ENCODE measurements at regions not wholly inside any gene's neighbourhood (a gene's known extent, or its start where the extent isn't known, plus 50 kb on each side); places are given as distances from the start of the nearest gene placed in this dataset.
"Not testable (repeated sequence)": the region's sequence is repeated elsewhere in the genome, so short reads cannot be mapped to it uniquely, and the experiment has no call there.

DNA sequence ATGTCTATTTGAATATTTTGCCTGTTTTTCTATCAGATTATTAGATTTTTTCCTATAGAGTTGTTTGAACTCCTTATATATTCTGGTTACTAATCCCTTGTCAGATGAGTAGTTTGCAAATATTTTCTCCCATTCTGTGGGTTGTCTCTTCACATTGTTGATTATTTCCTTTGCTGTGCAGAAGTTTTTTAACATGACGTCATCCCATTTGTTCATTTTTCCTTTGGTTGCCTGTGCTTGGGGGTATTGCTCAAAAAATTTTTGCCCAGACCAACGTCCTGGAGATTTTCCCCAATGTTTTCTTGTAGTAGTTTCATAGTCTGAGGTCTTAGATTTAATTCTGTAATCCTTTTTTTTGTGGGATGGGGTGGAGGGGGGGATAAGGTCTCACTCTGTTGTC is 168.7 kb upstream of the NFIA start:
- DNase-seq: not testable (repeated sequence)

DNA sequence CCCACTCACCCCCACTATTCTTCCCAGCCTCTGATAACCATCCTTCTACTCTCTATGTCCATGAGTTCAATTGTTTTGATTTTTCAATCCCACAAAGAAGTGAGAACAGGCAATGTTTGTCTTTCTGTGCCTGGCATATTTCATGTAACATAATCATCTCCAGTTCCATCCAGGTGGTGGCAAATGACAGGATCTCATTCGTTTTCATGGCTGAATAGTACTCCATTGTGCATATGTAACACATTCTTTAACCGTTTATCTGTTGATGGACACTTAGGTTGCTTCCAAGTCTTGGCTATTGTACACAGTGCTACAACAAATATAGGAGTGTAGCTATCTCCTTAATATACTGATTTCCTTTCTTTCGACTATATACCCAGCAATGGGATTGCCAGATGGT is 169.3 kb upstream of the NFIA start:
- DNase-seq: no peak

DNA sequence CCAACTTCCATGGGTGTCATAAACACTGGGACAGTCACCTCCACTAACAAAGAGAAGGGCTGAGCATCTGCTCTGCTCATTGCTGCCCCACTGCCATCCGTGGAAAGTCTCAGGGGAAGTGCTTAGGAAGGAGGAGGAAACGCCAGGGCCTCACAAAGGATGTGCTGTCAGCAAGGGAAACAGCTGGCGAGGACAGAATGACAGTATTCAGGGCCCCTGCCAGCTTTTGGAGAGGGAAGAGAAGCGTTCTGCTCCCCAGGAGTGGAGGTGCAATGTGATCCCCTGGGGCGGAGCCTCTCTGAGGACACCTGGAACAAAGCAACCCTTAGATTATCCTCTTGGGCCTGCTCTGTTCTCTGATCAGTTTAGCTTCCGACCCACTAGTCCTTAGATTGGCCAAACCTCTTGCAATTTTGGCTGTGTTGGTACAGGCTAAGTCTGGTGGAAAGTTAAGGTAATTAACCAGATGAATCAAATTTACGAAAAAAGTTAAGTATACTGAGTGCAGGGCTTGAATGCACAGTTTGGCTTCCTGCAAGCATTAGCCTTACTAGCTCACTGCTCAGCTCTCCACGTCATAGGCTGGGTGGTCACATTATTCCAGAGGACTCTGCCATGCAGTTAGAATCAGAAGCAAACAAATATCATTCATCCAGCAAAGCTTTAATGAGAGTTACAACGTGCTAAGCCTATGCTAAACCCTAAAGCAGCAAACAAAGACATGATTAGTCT is 170.2 kb upstream of the NFIA start:
- peak; percentile 74 for DNase-seq

DNA sequence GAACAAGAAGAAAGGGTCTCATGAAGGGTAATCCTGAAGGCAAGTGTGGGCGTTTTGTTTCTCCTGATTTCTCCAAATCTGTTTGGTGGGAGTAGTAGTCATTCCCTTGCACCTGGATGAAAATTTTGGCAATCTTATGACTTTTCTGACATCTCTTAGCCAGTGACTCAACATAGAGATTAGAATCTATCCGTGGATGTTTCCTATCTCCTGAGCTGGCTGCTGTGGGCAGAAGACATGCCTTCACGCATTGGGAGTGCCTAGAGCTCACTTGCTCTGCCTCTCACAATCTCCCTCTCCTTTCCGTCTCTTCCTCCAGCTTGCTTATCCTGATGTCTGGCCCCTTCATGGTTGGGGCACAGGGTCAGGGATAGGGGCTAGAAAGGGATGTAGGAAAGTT is 174.2 kb upstream of the NFIA start:
- DNase-seq: no peak

DNA sequence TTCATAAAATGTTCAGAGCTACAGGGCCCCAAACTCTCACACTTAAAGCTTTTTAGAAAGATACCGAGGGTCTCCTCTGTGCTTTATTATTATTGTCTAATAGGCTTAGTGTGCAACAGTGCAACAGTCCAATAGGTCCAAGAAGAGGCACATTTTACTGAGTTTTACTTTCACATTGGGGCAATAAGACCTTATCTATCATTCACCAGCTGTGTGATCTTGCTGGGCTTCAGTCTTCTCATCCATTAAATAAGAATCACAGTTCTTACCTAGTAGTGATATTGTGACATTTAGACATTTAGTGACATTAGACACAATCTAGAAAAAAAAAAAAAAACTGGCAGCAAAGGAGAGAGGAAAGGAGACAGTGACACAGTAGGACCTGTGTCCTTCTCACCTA is 175.8 kb upstream of the NFIA start:
- no peak for DNase-seq

DNA sequence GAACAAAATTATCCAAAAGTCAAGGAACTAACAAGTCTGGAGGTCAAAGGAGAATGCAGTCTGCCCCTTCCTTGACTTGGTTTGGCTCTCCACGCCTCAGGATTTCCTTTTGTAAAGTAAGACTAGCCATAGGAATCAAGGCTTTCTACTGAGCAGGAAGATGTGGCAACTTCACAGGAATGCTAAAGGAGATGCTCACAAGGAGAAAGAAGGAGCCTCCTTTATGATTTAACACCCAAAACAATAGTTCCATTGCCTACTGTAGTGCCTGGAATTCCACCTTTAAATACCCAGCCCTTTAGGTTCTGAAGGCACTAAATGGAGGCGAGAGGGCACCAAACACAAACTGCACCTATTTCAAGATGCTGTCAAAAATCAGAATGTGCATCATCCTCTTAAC is 176.3 kb upstream of the NFIA start:
- DNase-seq: no peak

DNA sequence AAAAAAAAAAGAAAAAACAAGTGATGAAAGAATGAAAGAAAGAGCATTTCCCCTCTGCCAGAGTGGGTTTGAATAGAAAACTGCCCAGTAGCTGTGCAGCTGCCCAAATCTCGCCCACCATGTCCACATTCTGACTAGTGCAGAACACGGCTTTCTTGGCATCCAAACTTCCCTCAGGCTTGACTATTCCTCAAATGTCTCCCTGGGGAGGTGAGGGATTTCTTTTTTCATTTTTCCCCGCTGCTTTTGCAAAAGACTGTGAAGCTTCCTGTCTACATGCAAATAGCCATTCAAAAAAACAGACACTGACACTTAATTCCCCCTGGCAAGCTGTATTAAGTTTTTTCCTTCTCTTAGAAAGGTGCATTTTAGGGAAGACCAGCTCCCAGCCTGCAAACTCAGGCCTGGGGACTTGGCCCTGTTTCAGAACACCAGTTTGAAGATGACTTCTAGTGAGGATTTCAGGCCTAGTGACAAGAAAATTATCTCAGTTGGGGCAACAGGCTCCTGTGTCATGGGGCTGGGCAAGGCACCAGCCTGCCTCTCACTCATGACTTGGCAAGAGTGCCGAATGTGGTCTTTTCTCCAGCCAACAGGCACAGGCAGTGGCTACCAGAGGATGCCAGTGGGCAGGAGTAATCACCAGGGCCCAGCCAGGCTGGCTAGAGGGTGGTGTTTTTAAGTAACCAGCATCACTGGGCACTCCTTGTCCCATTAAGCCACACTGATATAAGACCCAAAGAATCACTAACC is 178.1 kb upstream of the NFIA start:
- peak; percentile 99 for DNase-seq

DNA sequence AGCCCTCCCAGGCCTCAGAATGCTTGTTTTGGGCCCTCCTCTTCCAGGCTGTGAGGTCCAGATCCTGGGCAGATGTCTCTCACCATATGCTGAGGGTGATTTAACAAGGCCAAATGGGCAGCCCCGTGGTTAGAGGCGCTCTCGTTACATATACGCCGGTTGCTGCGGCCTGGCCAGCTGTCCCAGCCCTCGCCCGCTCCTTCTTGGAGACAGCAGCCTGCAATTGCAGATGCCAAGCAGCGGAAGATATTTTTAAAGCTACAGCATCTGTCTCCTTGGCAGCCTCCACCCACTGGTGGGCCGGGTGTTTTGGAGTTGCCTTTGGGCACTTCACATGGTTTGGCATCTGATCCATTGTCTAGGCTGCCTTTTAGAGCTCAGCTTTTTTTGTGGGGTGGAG is 178.8 kb upstream of the NFIA start:
- peak; percentile 100 for DNase-seq

DNA sequence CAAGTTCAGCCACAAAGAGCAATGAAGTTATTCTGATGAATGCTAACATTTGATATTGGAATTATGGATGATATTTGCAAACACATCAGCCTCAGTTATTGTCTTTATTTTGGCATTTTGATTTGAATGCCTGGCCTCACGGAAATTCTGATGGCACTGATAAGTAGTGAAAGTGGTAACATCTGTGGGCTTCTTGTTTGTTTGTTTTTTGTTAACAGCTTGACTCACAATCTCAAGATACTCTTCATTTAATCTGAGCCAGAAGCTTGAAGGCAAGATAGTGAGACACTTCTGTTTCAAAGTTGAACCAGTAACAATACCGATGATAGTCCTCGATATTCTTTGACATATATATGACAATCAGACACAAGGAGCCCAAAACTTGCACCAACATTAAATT is 182.9 kb upstream of the NFIA start:
- DNase-seq: no peak

DNA sequence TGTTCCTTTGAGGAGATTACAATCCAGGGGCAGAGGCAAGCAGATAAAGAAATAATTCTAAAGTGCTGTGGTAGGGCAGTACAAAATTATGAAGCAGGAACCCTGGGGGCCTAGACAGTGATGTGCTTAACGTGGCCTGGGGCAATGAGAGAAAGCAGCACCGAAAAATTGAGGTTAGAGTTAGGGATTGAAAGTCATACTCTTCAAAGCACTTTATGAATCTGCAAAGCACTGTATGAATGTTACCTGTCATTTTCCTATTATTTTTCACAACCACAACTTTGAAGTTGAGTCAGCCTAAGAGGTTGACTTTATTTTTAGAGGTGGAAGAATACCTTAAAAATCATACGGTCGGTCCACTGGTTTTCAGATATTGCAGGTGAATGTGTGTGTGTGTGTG is 183.4 kb upstream of the NFIA start:
- DNase-seq: no peak

DNA sequence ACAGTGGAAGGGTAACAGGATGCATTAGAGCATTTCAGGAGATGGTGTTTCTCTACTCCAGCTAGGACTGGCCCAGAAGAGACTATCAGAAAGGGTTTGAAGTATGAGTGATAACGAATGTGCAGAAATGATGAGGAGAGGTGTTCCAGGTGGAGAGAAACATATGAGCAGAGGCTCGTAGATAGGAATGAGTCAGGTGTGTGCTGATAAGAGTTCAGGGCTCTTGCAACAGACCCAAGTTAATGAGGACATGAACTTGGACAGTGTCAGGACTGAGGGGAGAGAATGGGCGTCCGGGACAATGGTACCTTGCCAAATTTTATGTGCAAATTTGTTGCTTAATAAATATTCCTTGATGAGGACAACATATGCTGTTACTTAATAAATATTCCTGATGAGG is 183.9 kb upstream of the NFIA start:
- no peak for DNase-seq

DNA sequence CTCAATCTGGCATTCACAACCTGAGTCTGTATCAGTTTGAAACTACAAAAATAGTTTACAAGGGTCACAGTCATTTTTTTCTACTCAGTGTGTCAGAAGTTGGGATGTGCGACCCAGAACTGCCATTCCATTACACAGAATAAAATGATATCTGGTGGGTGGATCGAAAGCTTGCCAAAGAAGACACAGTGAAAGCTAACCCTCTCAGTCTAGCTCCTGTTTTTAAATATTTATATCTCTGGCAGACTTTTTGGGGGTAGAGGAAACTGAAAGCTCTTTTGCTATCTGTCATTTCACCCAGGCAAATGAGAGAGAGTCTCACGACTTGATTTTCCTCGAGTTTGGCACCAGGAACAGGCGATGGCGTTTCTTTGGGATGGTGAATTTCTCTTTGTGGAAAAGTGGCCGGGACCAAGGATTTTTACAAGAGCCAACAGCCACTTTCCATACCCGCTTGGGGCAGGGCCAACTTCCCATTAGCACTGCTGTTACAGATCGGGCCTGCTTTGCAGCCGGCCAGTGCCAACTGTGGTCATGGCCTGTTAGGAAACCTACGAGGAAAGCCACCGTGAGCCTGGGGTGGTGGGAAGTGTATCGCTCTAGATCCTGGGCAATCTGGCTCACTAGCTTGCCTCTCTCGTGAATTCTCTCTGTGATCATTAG is 185.5 kb upstream of the NFIA start:
- peak; percentile 81 for DNase-seq

DNA sequence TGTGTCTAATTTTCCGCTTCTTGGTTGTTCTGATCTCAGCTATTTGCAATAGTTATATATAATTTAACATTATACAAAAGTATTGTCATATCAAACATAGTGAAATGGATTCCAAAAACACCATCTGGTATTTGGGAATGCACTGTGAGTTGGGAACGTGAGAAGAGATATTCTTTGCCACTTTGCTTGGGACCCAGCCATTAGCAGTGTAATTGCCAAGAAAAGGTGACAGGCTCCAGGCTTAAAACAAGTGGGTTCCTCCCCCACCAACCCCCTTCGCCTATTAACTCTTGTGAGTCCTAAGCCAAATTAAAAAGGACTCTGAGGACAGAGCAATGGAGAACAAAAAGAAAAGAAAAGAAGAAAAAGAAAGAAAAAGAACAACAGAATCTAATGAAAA is 186.7 kb upstream of the NFIA start:
- peak; percentile 79 for DNase-seq

DNA sequence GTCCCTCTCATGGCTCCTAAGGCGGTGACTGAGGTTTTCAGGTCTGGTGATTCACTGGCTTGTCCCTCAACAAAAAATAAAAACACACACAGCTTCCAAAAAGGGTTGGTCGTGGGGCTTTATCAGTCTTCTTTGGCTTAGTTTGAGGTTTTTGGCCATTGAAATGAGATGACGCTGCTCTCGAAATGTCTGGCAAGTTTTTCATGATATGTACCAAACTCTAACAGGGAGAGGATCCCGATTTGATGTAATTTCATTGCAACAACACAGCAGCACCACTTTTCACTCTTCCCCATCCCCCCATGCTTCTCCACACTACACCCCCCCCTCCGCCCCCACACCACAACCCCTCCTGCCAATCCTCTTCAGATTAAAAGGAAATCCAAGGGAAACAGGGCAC is 187.1 kb upstream of the NFIA start:
- peak; percentile 75 for DNase-seq

DNA sequence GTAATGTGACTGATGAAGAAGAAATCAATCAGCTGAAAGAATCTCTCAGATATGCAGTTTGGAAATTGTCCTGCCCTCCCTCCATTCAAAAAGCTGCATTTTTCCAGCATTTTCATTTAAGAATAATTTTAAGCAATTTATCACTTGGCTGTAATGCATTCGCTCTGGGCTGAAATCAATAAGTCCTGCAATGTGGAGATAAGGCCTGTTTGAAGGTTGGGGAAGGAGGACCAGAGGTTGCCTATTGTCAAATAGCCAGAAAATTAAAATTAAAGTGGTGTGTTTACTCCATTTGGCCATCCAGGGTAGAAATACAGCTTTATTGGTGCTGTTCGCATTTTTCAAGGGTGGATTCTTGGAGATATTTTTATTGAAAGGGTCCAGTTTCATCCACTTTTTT is 187.6 kb upstream of the NFIA start:
- DNase-seq: no peak

DNA sequence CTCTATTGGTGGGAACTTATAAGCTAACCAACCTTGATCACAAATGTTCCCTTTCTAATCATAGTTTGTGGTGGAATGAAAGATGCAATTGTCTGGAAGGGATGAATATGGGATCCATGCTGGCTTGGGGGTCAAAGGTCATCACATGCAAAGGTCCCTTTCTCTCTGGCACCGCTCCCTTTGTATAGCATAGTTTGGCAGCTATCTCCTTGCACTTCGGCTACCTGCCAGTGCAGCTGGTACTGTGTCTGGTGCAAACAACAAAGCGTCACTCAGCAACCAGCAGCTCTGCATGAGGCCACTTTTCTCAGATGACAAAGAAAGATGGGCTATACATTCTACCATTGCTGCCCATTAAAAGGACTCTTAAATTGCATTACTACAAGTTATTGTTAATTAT is 188.2 kb upstream of the NFIA start:
- peak; percentile 69 for DNase-seq

DNA sequence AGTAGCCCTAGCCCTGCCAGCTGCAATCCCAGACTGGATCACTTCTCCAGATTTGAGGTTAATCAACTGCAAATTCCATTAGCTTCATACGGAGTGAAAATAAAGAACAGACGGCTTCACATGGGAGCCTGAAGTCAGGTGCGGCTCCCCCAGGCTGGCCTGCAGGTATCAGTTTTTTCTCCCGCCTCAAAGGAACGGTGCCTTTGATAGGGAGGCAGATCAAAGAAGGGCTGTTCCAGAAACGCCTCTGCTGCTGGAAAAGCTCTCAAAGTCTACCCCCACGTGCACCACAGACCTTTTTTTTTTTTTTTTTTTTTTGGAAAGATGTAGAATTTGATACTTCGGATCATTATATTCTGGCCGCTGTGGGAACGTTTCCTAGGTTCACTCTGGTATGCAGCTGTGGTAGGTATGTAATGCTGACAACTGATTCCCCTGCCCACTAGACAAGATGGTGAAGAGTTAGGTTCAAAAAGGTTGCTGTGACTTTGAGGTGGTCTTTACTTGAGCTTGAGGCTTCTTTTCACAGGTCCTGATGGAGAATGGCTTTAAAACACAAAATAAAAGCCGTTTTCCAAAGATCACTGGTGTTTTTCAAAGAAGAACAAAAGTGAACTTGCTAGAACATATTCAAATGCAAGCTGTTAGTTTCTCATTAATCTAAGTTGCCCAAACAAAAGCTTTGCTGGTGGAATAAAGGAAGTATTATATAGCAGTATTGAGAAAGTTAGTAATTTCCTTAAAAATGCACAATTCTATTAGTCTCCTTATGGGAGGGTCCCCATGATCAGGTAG is 189.0 kb upstream of the NFIA start:
- no peak for DNase-seq

DNA sequence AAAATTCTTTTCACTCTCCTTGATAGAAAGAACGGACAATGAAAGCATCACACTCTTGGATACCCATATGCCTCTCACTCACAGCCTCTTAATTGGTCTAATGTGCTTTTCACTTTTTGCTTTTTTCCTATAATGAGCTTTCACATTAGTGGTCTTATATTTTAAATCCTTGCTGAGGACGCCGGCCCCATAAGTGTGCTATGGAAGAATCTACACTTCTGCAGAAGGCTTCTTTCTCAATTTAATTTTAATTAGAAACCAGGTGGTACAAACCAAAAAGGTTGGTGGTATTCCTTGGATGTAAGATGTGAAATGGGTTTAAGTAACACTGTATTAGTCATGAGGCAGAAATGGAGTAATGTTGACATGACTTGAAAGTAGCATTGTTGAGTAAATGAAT is 190.6 kb upstream of the NFIA start:
- no peak for DNase-seq

DNA sequence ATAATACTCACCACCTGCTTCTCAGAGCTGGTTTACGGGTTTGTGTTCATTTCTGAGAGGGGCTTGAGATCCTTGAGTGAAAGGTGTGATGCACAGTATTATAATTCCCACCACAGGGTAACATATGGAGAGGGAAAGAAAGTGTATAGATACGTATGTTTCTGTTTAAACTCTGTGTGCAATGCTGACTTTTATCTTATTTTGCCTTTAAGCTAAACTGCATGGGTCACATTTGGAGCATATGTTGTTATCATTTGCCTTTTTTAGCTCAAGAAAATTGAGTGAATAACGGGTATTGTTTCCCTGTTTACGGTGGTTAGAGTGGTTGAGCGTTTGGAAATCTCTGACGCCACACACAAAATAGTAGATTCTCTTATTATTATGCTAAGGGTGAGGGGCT is 191.1 kb upstream of the NFIA start:
- no peak for DNase-seq

DNA sequence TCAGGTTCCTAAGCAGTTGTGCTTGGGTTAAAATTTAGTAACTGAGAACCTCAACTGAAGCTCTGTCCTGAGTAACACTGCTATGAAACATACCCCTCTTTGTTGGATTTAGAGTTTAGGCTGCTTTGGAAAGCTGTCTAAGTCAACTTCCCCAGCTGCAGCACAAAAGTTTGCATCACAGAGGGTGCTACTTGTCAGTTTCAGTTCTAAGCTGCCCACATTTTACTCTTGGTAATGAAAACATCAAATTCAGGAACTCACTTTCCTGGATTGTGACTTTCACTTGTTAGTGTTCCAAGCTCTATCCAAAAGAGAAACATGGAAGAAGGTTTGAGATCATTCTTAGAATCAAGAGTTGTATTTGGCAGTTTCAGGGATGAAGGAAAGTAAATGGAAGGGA is 191.7 kb upstream of the NFIA start:
- no peak for DNase-seq

DNA sequence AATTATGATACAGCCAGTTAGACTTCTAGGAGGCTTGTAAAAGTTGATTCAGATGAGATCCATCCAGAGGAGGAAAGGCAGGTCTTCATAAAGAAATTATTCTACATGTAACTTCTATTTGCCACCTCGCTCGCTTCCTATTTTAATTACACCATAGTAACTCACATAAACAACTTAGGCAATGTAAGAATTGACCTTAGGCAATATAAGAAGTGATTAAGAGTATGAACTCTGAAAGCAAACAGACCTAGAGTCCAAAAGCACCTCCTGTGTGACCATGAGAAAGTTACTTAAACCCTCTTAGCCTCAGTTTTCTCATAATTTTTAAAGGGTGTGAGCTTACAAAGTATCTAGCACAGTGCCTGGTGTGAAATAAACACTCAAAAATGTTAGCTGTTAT is 192.7 kb upstream of the NFIA start:
- DNase-seq: no peak

DNA sequence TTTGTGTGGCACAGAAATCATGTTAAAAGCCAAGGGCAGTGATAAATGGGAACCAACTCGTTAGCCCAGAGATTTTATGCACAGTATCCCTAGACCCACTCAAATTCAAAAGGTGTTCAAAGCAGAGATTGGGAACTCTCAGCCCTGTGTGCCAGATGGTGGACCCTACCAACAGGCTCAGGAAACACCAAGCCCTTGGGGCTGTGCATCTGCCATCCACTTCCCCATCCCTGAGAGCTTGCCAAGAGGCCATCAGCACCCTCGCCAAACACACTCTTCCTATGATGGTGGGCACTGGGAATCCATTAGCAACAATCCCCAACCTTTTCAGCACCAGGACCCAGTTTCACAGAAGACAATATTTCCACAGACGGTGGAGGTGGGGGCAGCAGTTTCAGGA is 194.2 kb upstream of the NFIA start:
- DNase-seq: peak; percentile 64

DNA sequence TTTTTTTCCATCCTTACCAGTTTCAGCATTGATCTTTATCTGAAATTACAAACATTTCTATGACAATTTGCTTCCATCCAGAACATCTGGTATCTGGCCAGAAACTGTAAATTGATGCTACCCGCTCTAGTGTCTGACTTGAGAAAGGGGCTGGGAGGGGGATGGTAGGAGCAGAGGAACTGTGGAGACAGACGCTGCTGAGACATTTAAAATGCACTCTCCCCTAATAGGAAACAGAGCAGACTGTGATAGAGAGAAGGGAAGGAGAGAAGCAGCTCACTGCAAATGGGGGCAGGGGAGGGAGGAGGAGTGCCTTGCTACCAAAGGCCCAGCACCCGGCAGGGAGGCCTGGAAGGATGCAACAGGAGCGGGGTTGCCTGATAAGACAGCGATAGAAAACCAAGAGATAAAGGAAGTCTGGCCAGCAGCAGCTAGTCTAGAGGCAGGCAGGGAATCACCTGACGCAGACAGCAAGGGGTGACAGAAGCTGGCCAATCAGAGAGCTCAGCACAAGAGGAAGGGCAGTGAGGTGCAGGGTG is 195.5 kb upstream of the NFIA start:
- DNase-seq: no peak

All from NCI-H446 treated with DMSO at 0.1 percent for 48 hours (cell line).